Globus pallidus (tissue), 1 donor: ENCODE measurements at regions not wholly inside any gene's neighbourhood (a gene's known extent, or its start where the extent isn't known, plus 50 kb on each side); places are given as distances from the start of the nearest gene placed in this dataset.
"Not testable (repeated sequence)": the region's sequence is repeated elsewhere in the genome, so short reads cannot be mapped to it uniquely, and the experiment has no call there.

Experiments used
- DNase-seq: peaks from one replicate; pipeline ENCODE4 v3.0.0-alpha.2; 2015; ENCODE audit warnings: low spot score

GRCh38 chr5:35561396-35561795 lies 56.3 kb upstream of the SPEF2 start:
- DNase-seq: no peak

- DNase-seq: no peak
These were observed 59.9 kb upstream of the SPEF2 start for GRCh38 chr5:35557748-35558147.

- no peak for DNase-seq
These were observed 60.5 kb upstream of the SPEF2 start for GRCh38 chr5:35557199-35557598.

GRCh38 chr5:35554016-35554415 lies 63.6 kb upstream of the SPEF2 start:
- DNase-seq: no peak

GRCh38 chr5:35545190-35545589 lies 72.5 kb upstream of the SPEF2 start:
- DNase-seq: no peak

GRCh38 chr5:35543408-35543807 lies 74.3 kb upstream of the SPEF2 start:
- DNase-seq: no peak

- no peak for DNase-seq
These were observed 77.7 kb upstream of the SPEF2 start for GRCh38 chr5:35540002-35540401.

- DNase-seq: no peak
These were observed 79.3 kb upstream of the SPEF2 start for GRCh38 chr5:35538198-35538931.

- no peak for DNase-seq
These were observed 84.5 kb upstream of the SPEF2 start for GRCh38 chr5:35533156-35533555.

- not testable (repeated sequence) for DNase-seq
These were observed 86.1 kb upstream of the SPEF2 start for GRCh38 chr5:35531553-35531952.

GRCh38 chr5:35518104-35518503 lies 99.6 kb upstream of the SPEF2 start:
- DNase-seq: no peak

- DNase-seq: no peak
These were observed 101.4 kb upstream of the SPEF2 start for GRCh38 chr5:35516271-35516670.

- no peak for DNase-seq
These were observed 104.1 kb upstream of the SPEF2 start for GRCh38 chr5:35513612-35514011.

GRCh38 chr5:35502206-35502605 lies 115.5 kb upstream of the SPEF2 start:
- no peak for DNase-seq

GRCh38 chr5:35488791-35489190 lies 128.9 kb upstream of the SPEF2 start:
- no peak for DNase-seq

- no peak for DNase-seq
These were observed 129.6 kb upstream of the SPEF2 start for GRCh38 chr5:35488055-35488454.

- no peak for DNase-seq
These were observed 130.2 kb upstream of the SPEF2 start for GRCh38 chr5:35487233-35488025.

GRCh38 chr5:35485487-35485886 lies 132.2 kb upstream of the SPEF2 start:
- no peak for DNase-seq

GRCh38 chr5:35484241-35484640 lies 133.4 kb upstream of the SPEF2 start:
- DNase-seq: no peak

GRCh38 chr5:35483780-35484179 lies 133.9 kb upstream of the SPEF2 start:
- DNase-seq: no peak

GRCh38 chr5:35483191-35483590 lies 134.5 kb upstream of the SPEF2 start:
- DNase-seq: no peak

GRCh38 chr5:35482167-35482755 lies 135.4 kb upstream of the SPEF2 start:
- no peak for DNase-seq
